Muscle of back (tissue), 3 donors: ENCODE measurements at regions not wholly inside any gene's neighbourhood (a gene's known extent, or its start where the extent isn't known, plus 50 kb on each side); places are given as distances from the start of the nearest gene placed in this dataset.
"Not testable (repeated sequence)": the region's sequence is repeated elsewhere in the genome, so short reads cannot be mapped to it uniquely, and the experiment has no call there.

Source experiments
- DNase-seq, 3 donors: peaks; one replicate each; pipeline versions ENCODE4 v3.0.0 to v3.0.0-alpha.2; 2013

GRCh38 chr11:15840966-15841365, 515.4 kb downstream of the SOX6 start:
- DNase-seq: no peak

- no peak for DNase-seq
Measured at GRCh38 chr11:15841931-15842740, 514.2 kb downstream of the SOX6 start.

- DNase-seq: no peak
Measured at GRCh38 chr11:15843309-15843872, 513.0 kb downstream of the SOX6 start.

DNA sequence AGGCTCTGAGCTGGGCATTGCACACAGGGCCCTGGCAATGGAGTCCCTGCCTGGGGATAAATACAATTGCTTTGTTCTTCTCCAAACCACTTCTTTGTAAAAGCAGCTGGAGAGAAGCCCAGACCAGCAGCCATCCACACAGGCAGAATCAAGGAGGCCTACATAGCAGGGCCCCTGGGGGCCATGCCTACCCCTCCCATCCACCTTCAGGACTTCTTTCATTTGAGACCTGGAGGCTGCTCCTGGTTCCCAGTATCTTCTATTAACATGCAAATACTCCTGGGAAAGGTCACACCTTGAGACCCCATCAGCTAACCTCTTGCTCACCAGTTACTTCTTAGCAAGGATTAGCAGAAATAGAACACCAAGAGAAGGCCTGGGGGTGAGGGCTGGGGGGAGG, 511.1 kb downstream of the SOX6 start:
- no peak for DNase-seq

DNA sequence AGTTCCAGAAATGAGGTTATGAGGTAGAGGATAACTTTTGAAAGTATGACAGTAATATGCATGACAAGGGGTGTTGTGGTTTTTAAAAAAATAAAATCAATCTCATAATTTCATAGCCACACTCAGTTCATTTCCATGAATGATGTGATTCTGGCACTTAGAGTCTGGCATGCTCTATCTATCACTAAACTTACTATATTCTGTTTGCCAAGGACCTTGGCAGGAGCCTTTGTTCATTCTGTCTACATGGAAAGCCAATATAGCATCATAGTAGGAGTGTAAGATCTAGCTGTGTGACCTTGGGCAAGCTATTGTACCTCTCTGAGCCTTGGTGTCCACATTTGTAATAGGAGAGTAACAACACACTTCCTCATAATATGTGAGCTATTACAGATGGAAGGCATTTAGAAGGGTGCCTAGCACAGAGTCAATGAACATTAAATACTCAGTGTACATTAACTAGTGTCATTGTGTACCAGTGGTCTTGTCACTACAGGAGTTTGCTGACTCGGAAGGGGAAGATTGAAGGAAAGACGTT, 507.6 kb downstream of the SOX6 start:
- DNase-seq: no peak

DNA sequence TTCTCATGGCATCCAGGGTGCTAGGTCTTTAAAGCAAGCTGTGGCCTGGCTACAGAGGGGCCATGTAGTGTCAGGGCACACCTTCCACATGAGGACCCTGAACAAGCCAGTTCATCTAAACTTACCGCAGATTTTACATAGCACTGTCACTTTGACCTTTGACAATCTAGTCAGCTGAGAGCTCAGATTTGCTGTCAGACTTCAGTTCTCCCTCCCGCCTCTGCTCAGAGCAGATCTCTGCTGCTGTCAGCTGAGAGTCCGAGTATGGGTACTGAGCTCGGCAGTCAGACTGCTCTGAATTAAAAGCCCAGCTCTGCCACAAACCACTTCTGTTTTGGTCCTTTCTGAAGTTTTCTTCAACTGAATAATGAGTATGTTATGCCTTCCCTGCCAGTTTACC, 507.1 kb downstream of the SOX6 start:
- no peak for DNase-seq

- not testable (repeated sequence) for DNase-seq
Measured at GRCh38 chr11:15850335-15850734, 506.0 kb downstream of the SOX6 start.

DNA sequence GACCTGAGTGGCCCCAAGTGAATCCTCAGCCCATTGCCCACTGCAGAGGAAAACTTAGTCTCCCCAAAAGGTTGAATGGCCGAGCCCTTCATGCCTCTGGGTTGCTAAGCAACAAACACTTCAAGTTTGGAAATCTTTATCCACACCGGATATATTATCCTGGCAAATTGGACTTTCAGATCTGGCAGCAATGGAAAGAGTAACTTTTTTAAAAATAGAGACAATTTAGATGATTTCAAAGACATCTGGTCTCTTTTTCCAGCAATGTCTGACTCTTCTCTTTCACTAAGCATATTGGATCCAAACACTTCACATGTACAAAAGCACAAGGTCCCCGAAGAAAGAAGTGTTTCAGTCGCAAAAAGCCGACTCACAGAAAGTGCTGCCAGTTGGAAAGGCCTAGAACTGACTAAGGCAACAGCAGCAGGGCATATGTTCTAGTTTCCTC, 505.3 kb downstream of the SOX6 start:
- DNase-seq: peak in 2 of 3 donors; percentile 62 to 76

- no peak for DNase-seq
Measured at GRCh38 chr11:15852179-15852578, 504.2 kb downstream of the SOX6 start.

DNA sequence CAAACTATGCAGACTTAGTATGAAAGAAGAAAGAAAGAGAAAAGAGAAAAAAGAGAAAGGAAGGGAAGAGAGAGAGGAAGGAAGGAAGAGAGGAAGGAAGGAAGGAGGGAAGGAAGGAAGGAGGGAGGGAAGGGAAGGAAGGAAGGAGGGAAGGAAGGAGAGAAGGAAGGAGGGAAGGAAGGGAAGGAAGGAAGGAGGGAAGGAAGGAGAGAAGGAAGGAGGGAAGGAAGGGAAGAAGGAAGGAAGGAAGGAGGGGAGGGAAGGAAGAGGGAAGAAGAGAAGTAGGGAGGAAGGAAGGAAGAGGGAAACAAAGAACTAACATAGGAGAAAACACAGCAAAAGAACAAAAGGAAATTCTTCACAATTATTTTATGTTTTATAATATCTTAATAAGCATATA, 502.1 kb downstream of the SOX6 start:
- DNase-seq: no peak

DNA sequence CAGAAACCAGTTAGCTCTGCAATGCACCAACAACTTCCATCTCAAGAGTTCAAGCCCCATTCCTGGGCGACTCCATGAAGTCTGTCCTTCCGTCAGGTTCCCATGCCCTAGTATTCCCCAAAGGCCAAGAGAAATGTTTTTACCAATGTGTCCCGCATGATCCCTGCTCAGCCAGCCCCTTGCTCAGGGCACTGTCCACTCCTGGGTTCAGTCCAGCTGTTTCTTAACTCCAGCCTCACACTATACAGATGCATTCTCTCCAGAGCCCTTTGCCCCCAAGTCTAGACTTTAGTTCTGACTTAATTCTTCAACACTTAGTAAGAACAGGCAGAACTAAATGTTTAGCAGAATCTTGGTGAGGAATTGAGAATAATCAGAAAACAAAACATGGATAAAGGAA, 497.5 kb downstream of the SOX6 start:
- DNase-seq: no peak

GRCh38 chr11:15859411-15859810, 496.9 kb downstream of the SOX6 start:
- no peak for DNase-seq

DNA sequence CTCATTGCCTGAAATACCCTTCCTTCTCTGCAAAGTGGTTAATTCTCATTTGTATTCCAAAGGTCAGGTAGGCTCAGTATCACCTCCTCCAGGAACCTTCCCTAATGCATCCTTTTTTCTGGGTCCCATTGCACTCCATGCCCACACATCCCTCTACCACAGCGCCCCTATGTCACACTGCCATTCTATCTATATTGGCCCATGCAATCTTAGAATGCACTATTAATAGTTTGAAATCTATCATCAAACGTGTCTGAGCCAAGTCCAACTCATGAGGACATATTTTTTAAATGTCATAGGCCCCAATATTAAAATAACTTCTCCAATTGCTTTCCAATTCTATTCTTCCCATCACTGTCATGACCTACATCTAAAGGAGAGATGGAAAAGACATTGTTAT, 495.1 kb downstream of the SOX6 start:
- DNase-seq: no peak

DNA sequence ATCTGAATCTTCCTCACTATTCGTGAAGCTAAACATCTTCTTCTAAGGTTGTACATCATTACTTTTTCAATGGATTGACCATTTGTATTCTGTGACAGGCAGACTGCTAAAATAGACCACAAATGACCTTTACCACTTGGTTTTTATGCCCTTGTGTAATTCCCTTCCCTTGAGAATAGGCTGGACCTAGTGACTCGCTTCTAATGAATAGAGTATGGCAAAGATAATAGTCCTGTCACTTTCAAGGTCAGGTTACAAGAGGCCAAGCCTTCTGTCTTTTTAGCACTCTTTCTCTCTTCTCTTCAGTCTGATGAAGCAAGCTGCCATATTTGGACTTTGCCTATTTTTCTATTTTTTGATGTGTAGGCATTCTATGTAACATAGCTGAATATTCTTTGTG, 492.9 kb downstream of the SOX6 start:
- no peak for DNase-seq

- no peak for DNase-seq
Measured at GRCh38 chr11:15864026-15864805, 492.1 kb downstream of the SOX6 start.

DNA sequence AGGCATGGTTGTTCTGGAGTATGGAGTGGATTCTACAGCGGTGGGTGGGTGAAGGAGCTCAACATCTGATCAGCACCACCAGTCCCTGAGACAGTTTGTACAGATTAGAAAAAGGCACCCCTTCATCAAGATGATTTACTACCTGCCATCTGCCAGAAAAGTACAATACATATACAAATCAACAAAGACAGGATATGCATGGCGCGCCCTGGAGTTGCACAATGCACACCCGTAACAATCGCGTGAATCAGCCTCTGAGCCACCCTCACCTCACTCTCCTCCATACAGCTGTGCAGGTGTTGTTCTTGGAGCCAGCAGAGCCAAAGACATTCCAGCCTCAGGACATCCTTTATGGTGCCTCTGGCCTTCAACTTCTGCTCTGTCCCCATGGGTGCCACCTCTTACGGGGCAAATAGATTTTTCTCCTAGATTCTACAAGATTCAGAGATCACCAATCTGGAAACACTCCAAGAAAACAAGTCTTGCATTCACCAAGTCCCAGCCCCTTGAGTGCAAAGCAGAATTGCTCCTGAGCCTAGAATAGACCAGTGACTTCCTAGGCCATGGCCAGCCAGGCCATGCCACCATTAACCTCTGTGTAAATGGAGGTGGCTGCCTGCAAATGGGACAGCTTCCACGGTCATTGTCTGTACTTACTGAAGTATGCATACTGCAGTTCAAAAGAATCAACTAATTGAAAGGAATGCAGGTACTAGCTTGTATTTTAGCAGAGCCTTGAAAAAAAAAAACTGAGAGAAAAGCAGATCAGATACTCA, 490.9 kb downstream of the SOX6 start:
- DNase-seq: no peak

- DNase-seq: no peak
Measured at GRCh38 chr11:15867871-15868270, 488.5 kb downstream of the SOX6 start.

- no peak for DNase-seq
Measured at GRCh38 chr11:15870911-15871310, 485.4 kb downstream of the SOX6 start.

DNA sequence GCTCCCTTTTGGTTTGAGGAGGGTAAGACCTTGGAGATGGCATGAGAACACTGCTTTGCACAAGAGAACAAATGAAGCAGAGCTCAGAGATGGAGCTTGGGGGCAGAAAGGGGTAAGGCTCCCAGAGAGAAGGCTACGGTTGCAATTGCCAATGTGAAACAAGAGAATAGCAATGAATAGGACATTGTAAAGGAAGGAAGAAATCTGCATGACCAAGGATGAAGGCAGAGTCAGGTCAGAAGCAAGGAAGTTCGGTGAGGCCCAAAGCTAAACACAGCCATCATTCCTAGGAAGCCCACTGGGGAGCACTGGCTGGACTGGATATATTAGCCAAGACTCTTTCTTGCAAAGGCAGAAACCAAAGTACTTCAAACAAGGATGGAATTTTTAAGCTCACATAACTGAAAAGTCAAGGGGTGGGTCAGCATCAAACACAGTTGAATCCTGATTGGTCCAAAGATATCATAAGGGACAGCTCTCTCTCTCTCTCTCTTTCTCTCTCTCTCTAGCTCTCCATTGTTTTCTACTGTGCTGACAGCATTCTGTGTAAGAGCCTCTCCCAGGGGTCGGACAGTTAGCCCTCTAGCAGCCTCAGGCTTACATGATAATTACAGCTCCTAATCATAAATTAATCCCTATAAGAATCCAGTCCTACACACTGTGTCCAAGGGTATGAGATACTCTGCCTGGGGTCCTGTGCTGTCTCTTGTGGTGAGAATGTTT, 484.3 kb downstream of the SOX6 start:
- no peak for DNase-seq

DNA sequence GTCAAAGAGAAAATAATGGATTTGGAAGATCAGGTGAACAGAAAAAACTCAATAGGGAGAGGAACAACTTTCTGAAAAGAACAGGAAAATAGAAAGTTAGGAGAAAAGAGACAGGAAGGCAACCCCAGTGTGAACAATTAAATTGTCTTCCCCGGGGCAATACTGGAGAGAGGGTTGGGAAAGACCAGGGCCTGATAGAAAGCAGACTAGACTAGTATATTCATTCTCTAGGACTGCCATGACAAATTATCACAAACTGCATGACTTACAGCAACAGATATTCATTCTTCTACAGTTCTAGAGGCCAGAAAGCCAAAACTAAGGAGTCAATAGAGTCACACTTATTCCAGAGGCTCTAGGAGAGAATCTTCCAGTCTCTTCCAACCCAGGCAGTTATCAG, 482.8 kb downstream of the SOX6 start:
- DNase-seq: no peak

GRCh38 chr11:15874704-15875103, 481.6 kb downstream of the SOX6 start:
- DNase-seq: no peak
